Prostate gland (tissue), 2 donors: ENCODE measurements at regions not wholly inside any gene's neighbourhood (a gene's known extent, or its start where the extent isn't known, plus 50 kb on each side); places are given as distances from the start of the nearest gene placed in this dataset.

ENCODE experiments used
- POLR2AphosphoS5 ChIP-seq: sonication (generic); formaldehyde crosslinking; IDR thresholded peaks from one replicate; pipeline ENCODE4 v1.6.1; 2017; ENCODE audit warnings: antibody characterized with exemption
- TF ChIP-seq, protein P1 (sequence below), 4 experiments: fragments of 200-600 bp in 2 of 4; fragments of 450-650 bp in 2 of 4; sonication (generic) in 2 of 4; IDR thresholded peaks; 1 replicate in 3 of 4; 2 replicates in 1 of 4; pipeline ENCODE4 v1.5.1; 2016 to 2019; ENCODE audit warnings: antibody characterized with exemption in 4 of 4, mild to moderate bottlenecking in 2 of 4, moderate library complexity in 2 of 4

GRCh38 chr13:29683041-29683440 lies 87.6 kb upstream of the SLC7A1 start:
- TF ChIP-seq, protein P1, sequence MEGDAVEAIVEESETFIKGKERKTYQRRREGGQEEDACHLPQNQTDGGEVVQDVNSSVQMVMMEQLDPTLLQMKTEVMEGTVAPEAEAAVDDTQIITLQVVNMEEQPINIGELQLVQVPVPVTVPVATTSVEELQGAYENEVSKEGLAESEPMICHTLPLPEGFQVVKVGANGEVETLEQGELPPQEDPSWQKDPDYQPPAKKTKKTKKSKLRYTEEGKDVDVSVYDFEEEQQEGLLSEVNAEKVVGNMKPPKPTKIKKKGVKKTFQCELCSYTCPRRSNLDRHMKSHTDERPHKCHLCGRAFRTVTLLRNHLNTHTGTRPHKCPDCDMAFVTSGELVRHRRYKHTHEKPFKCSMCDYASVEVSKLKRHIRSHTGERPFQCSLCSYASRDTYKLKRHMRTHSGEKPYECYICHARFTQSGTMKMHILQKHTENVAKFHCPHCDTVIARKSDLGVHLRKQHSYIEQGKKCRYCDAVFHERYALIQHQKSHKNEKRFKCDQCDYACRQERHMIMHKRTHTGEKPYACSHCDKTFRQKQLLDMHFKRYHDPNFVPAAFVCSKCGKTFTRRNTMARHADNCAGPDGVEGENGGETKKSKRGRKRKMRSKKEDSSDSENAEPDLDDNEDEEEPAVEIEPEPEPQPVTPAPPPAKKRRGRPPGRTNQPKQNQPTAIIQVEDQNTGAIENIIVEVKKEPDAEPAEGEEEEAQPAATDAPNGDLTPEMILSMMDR (IDR thresholded peaks at IDR 0.05): no peak
- no peak for TF ChIP-seq POLR2AphosphoS5
